Testis (tissue), 2 donors: ENCODE measurements at regions not wholly inside any gene's neighbourhood (a gene's known extent, or its start where the extent isn't known, plus 50 kb on each side); places are given as distances from the start of the nearest gene placed in this dataset.

Experiments
- DNase-seq: peaks from one replicate; pipeline ENCODE4 v3.0.0-alpha.2; 2019
- H3K27ac ChIP-seq, 2 donors: fragments of 200-600 bp; sonication (generic); one replicate each; pipeline ENCODE4 v1.5.1; 2019
- H3K27me3 ChIP-seq: fragments of 200-600 bp; sonication (generic); one replicate; pipeline ENCODE4 v1.5.1; 2019
- H3K36me3 ChIP-seq: fragments of 200-600 bp; sonication (generic); one replicate; pipeline ENCODE4 v1.5.1; 2017; ENCODE audit warnings: low read depth; ENCODE audit errors: missing control alignments
- H3K4me1 ChIP-seq: fragments of 200-600 bp; sonication (generic); one replicate; pipeline ENCODE4 v1.5.1; 2019
- H3K4me3 ChIP-seq, 2 donors: fragments of 200-600 bp; sonication (generic); one replicate each; pipeline ENCODE4 v1.5.1; 2017 to 2019
- H3K9me3 ChIP-seq: fragments of 200-600 bp; sonication (generic); one replicate; pipeline ENCODE4 v1.5.1; 2017
- POLR2A ChIP-seq: fragments of 450-650 bp; IDR thresholded peaks from one replicate; pipeline ENCODE4 v1.6.1; 2017; ENCODE audit warnings: antibody characterized with exemption, mild to moderate bottlenecking, moderate library complexity
- WGBS, 2 donors: methylation state at CpG; one replicate each; pipeline ENCODE4 v1.1.5; 2018; 5-methylcytosine and 5-hydroxymethylcytosine counted together
- intact Hi-C: fragments of 100-400 bp; cut with DNase I; formaldehyde crosslinking; loops from one replicate; pipeline ENCODE4 v1.15.1; 2023; ENCODE audit warnings: low total_unique reads
- TF ChIP-seq, protein P1 (sequence below), 3 experiments: fragments of 450-650 bp in 2 of 3; fragments of 200-600 bp in 1 of 3; sonication (generic) in 1 of 3; IDR thresholded peaks; one replicate each; pipeline ENCODE4 v1.5.1; 2016 to 2019; ENCODE audit warnings: antibody characterized with exemption in 3 of 3, mild to moderate bottlenecking in 2 of 3, moderate library complexity in 1 of 3

GRCh38 chr7:69019437-69019836, 578.8 kb upstream of the AUTS2 start:
- no peak for DNase-seq
- 65 to 85% methylated on average over 3 of the region's 3 CpGs for WGBS, 2 donors
- intact Hi-C loops, result no loop called here
- Histone ChIP-seq H3K36me3 (no peaks in the 10 kb centered on the region), H3K4me1 (no peaks in the 10 kb centered on the region), H3K4me3 (no peak overlapping the region), H3K27me3 (no peaks in the 10 kb centered on the region), H3K27ac (no peak overlapping the region), H3K9me3 (no peaks in the 10 kb centered on the region)
- TF ChIP-seq POLR2A, result no peak
- TF ChIP-seq, protein P1, sequence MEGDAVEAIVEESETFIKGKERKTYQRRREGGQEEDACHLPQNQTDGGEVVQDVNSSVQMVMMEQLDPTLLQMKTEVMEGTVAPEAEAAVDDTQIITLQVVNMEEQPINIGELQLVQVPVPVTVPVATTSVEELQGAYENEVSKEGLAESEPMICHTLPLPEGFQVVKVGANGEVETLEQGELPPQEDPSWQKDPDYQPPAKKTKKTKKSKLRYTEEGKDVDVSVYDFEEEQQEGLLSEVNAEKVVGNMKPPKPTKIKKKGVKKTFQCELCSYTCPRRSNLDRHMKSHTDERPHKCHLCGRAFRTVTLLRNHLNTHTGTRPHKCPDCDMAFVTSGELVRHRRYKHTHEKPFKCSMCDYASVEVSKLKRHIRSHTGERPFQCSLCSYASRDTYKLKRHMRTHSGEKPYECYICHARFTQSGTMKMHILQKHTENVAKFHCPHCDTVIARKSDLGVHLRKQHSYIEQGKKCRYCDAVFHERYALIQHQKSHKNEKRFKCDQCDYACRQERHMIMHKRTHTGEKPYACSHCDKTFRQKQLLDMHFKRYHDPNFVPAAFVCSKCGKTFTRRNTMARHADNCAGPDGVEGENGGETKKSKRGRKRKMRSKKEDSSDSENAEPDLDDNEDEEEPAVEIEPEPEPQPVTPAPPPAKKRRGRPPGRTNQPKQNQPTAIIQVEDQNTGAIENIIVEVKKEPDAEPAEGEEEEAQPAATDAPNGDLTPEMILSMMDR (IDR thresholded peaks at IDR 0.05), result no peak

GRCh38 chr7:69020536-69020935, 577.7 kb upstream of the AUTS2 start:
- 94 to 96% methylated on average over 3 of the region's 3 CpGs for WGBS, 2 donors
- intact Hi-C loops, result no loop called here
- no peak overlapping the region for H3K4me3 ChIP-seq
- TF ChIP-seq, protein P1 (IDR thresholded peaks at IDR 0.05), result no peak
- TF ChIP-seq POLR2A, result no peak
- DNase-seq, result no peak
- no peaks in the 10 kb centered on the region for H3K27me3 ChIP-seq
- no peaks in the 10 kb centered on the region for H3K36me3 ChIP-seq
- no peaks in the 10 kb centered on the region for H3K4me1 ChIP-seq
- H3K27ac ChIP-seq, result no peak overlapping the region
- no peaks in the 10 kb centered on the region for H3K9me3 ChIP-seq

- Histone ChIP-seq H3K36me3 (no peaks in the 10 kb centered on the region), H3K9me3 (no peaks in the 10 kb centered on the region), H3K27ac (no peak overlapping the region), H3K27me3 (no peaks in the 10 kb centered on the region), H3K4me3 (no peak overlapping the region), H3K4me1 (no peaks in the 10 kb centered on the region)
- TF ChIP-seq POLR2A, result no peak
- TF ChIP-seq, protein P1 (IDR thresholded peaks at IDR 0.05), result no peak
- 71 to 86% methylated on average over 5 of the region's 5 CpGs for WGBS, 2 donors
- intact Hi-C loops, result no loop called here
- DNase-seq, result no peak
Measured at GRCh38 chr7:69025249-69025648, 573.0 kb upstream of the AUTS2 start.

GRCh38 chr7:69032848-69033247, 565.4 kb upstream of the AUTS2 start:
- WGBS, 2 donors, result 81 to 84% methylated on average over 4 of the region's 4 CpGs
- intact Hi-C loops, result no loop called here

DNA sequence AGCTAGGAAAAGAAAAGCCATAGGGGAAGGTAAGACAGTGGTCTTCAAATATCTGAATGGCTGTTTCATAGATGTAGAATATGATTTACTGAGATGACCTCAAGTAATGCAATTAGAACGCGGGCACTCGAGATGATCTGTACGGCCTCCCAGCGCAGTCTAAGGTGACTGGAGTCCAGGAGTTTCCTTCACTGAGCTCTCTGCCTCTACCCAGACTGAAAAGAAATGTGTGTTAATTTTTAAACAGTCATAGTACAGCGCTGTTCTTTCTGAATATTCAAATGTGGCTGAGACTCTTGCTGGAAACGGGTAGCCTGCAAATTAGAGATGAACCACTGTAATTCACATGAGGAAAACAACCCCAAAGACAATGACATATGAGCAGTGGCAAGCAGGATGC, 562.4 kb upstream of the AUTS2 start:
- H3K4me3 ChIP-seq, result no peak overlapping the region
- no peak for DNase-seq
- no peak for TF ChIP-seq POLR2A
- TF ChIP-seq, protein P1 (IDR thresholded peaks at IDR 0.05), result no peak
- no peaks in the 10 kb centered on the region for H3K9me3 ChIP-seq
- WGBS, 2 donors, result 76 to 78% methylated on average over 7 of the region's 7 CpGs
- no peaks in the 10 kb centered on the region for H3K4me1 ChIP-seq
- H3K36me3 ChIP-seq, result no peaks in the 10 kb centered on the region
- H3K27me3 ChIP-seq, result no peaks in the 10 kb centered on the region
- H3K27ac ChIP-seq, result no peak overlapping the region
- intact Hi-C loops, result no loop called here

More at GRCh38 chr7:69032848-69033247, 565.4 kb upstream of the AUTS2 start:
- Histone ChIP-seq H3K36me3 (no peaks in the 10 kb centered on the region), H3K9me3 (no peaks in the 10 kb centered on the region), H3K27ac (no peak overlapping the region), H3K4me3 (no peak overlapping the region), H3K4me1 (no peaks in the 10 kb centered on the region), H3K27me3 (no peaks in the 10 kb centered on the region)
- TF ChIP-seq POLR2A, result no peak
- TF ChIP-seq, protein P1 (IDR thresholded peaks at IDR 0.05), result no peak
- no peak for DNase-seq
